ENCODE measurements at regions not wholly inside any gene's neighbourhood (a gene's known extent, or its start where the extent isn't known, plus 50 kb on each side); places are given as distances from the start of the nearest gene placed in this dataset.

DNA sequence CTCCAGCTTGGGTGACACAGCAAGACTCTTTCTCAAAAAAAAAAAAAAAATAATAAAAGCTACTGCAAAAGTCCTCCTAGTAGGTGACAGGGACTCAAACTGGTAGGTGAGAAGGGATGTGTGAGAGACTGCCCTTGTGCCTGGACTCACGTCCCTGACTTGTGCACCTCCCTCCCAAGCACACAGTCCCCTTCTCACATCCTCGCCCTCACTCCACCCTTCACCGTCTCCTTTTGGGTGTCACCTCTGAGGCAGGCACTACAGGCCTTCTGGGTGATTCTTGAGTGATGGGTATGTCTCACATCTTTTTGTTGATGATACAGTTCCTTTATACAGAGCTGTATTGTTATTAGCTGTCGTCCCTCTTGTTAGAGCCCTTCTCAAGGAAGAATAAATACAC is 170.5 kb downstream of the TM9SF2 start:
- TF ChIP-seq, protein P1, sequence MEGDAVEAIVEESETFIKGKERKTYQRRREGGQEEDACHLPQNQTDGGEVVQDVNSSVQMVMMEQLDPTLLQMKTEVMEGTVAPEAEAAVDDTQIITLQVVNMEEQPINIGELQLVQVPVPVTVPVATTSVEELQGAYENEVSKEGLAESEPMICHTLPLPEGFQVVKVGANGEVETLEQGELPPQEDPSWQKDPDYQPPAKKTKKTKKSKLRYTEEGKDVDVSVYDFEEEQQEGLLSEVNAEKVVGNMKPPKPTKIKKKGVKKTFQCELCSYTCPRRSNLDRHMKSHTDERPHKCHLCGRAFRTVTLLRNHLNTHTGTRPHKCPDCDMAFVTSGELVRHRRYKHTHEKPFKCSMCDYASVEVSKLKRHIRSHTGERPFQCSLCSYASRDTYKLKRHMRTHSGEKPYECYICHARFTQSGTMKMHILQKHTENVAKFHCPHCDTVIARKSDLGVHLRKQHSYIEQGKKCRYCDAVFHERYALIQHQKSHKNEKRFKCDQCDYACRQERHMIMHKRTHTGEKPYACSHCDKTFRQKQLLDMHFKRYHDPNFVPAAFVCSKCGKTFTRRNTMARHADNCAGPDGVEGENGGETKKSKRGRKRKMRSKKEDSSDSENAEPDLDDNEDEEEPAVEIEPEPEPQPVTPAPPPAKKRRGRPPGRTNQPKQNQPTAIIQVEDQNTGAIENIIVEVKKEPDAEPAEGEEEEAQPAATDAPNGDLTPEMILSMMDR (IDR thresholded peaks at IDR 0.05): no peak
- no peak for TF ChIP-seq POLR2A (IDR thresholded peaks at IDR 0.05)
